H9 (cell line): ENCODE measurements at regions not wholly inside any gene's neighbourhood (a gene's known extent, or its start where the extent isn't known, plus 50 kb on each side); places are given as distances from the start of the nearest gene placed in this dataset.
"Not testable (repeated sequence)": the region's sequence is repeated elsewhere in the genome, so short reads cannot be mapped to it uniquely, and the experiment has no call there.

Source experiments
- DNase-seq: peaks from one replicate; pipeline ENCODE4 v3.0.0-alpha.2; 2017
- H2AFZ ChIP-seq: one replicate; pipeline ENCODE4 v1.6.1; 2013; ENCODE audit warnings: mild to moderate bottlenecking, low read length, control low read depth, moderate library complexity
- H2AK5ac ChIP-seq: 2 replicates; pipeline ENCODE4 v1.6.1; 2013; ENCODE audit warnings: low read length, control low read depth, mixed read lengths; ENCODE audit not compliant: insufficient read length
- H2BK120ac ChIP-seq: one replicate; pipeline ENCODE4 v1.6.1; 2013; ENCODE audit warnings: low read depth, mild to moderate bottlenecking, low read length, control low read depth, inconsistent platforms; ENCODE audit not compliant: poor library complexity, severe bottlenecking
- H2BK12ac ChIP-seq: 2 replicates; pipeline ENCODE4 v1.6.1; 2013; ENCODE audit warnings: low read length, control low read depth, mixed read lengths, low read depth; ENCODE audit not compliant: insufficient read length
- H2BK15ac ChIP-seq: 2 replicates; pipeline ENCODE4 v1.6.1; 2013; ENCODE audit warnings: low read depth, low read length, control low read depth
- H2BK20ac ChIP-seq: one replicate; pipeline ENCODE4 v1.6.1; 2013; ENCODE audit warnings: low read depth, mild to moderate bottlenecking, low read length, control low read depth, inconsistent platforms; ENCODE audit not compliant: poor library complexity, severe bottlenecking
- H2BK5ac ChIP-seq: 2 replicates; pipeline ENCODE4 v1.6.1; 2013; ENCODE audit warnings: low read length, control low read depth, mixed read lengths; ENCODE audit not compliant: insufficient read length
- H3K14ac ChIP-seq: 2 replicates; pipeline ENCODE4 v1.6.1; 2013; ENCODE audit warnings: low read length, control low read depth; ENCODE audit not compliant: insufficient read depth
- H3K18ac ChIP-seq: 2 replicates; pipeline ENCODE4 v1.6.1; 2013; ENCODE audit warnings: low read depth, mild to moderate bottlenecking, mixed read lengths, low read length, control low read depth; ENCODE audit not compliant: insufficient read length
- H3K23ac ChIP-seq: 2 replicates; pipeline ENCODE4 v1.6.1; 2013; ENCODE audit warnings: low read length, control low read depth, mixed read lengths, low read depth; ENCODE audit not compliant: insufficient read length
- H3K23me2 ChIP-seq: 2 replicates; pipeline ENCODE4 v1.6.1; 2013; ENCODE audit warnings: low read depth, mild to moderate bottlenecking, mixed read lengths, low read length, control low read depth; ENCODE audit not compliant: insufficient read length, poor library complexity, severe bottlenecking
- H3K27ac ChIP-seq: 2 replicates; pipeline ENCODE4 v1.5.1; 2013; ENCODE audit warnings: low read length, control low read depth, mixed read lengths, low read depth; ENCODE audit not compliant: insufficient read length
- H3K27me3 ChIP-seq: 2 replicates; pipeline ENCODE4 v1.6.1; 2013; ENCODE audit warnings: low read length, control low read depth, inconsistent platforms; ENCODE audit not compliant: insufficient read depth
- H3K4ac ChIP-seq: 2 replicates; pipeline ENCODE4 v1.6.1; 2013; ENCODE audit warnings: low read depth, mild to moderate bottlenecking, control low read depth, inconsistent platforms, low read length, moderate library complexity
- H3K4me1 ChIP-seq: 2 replicates; pipeline ENCODE4 v1.6.1; 2013; ENCODE audit warnings: low read length, control low read depth, inconsistent platforms; ENCODE audit not compliant: insufficient read depth
- H3K4me2 ChIP-seq: 2 replicates; pipeline ENCODE4 v1.6.1; 2013; ENCODE audit warnings: low read length, control low read depth, mixed read lengths; ENCODE audit not compliant: insufficient read length, insufficient read depth
- H3K56ac ChIP-seq: 2 replicates; pipeline ENCODE4 v1.6.1; 2013; ENCODE audit warnings: low read depth, mild to moderate bottlenecking, mixed read lengths, low read length, control low read depth; ENCODE audit not compliant: insufficient read length
- H3K79me1 ChIP-seq: 2 replicates; pipeline ENCODE4 v1.6.1; 2013; ENCODE audit warnings: low read depth, mild to moderate bottlenecking, moderate library complexity, low read length, control low read depth, inconsistent platforms; ENCODE audit not compliant: insufficient read depth, poor library complexity, severe bottlenecking
- H3K79me2 ChIP-seq: 2 replicates; pipeline ENCODE4 v1.6.1; 2013; ENCODE audit warnings: low read length, control low read depth, inconsistent platforms; ENCODE audit not compliant: insufficient read depth
- H3K9ac ChIP-seq: 2 replicates; pipeline ENCODE4 v1.6.1; 2013; ENCODE audit warnings: low read length, control low read depth, mixed read lengths; ENCODE audit not compliant: insufficient read length; ENCODE audit errors: extremely low read depth
- H3K9me3 ChIP-seq: one replicate; pipeline ENCODE4 v1.6.1; 2013; ENCODE audit warnings: low read depth, low read length, inconsistent platforms; ENCODE audit not compliant: control insufficient read depth
- H3T11ph ChIP-seq: one replicate; pipeline ENCODE4 v1.6.1; 2013; ENCODE audit warnings: mild to moderate bottlenecking, low read length, control low read depth, inconsistent platforms
- H4K20me1 ChIP-seq: one replicate; pipeline ENCODE4 v1.6.1; 2013; ENCODE audit not compliant: control insufficient read depth, insufficient read length, insufficient read depth
- H4K5ac ChIP-seq: 2 replicates; pipeline ENCODE4 v1.6.1; 2013; ENCODE audit warnings: low read depth, mild to moderate bottlenecking, mixed read lengths, low read length, control low read depth; ENCODE audit not compliant: insufficient read length
- H4K8ac ChIP-seq: replicated peaks from 2 replicates; pipeline ENCODE4 v1.6.1; 2013; ENCODE audit warnings: low read length, control low read depth, mixed read lengths, low read depth; ENCODE audit not compliant: insufficient read length
- H4K91ac ChIP-seq: 2 replicates; pipeline ENCODE4 v1.6.1; 2013; ENCODE audit warnings: low read depth, mild to moderate bottlenecking, moderate library complexity, mixed read lengths, low read length, control low read depth; ENCODE audit not compliant: insufficient read length
- H3K27ac Mint-ChIP-seq, 3 experiments: 2 replicates in 2 of 3; 3 replicates in 1 of 3; pipeline ENCODE4 v1.8.0; 2020 to 2021; ENCODE audit warnings: mixed read lengths in 3 of 3, mild to moderate bottlenecking in 1 of 3, moderate library complexity in 1 of 3
- H3K27me3 Mint-ChIP-seq: 2 replicates; pipeline ENCODE4 v1.8.0; 2021; ENCODE audit warnings: low read depth, mild to moderate bottlenecking, moderate library complexity, mixed read lengths
- H3K36me3 Mint-ChIP-seq, 3 experiments: 2 replicates in 2 of 3; 3 replicates in 1 of 3; pipeline ENCODE4 v1.8.0; 2020 to 2021; ENCODE audit warnings: low read depth in 3 of 3, mixed read lengths in 3 of 3; ENCODE audit not compliant: insufficient read depth in 1 of 3
- H3K4me1 Mint-ChIP-seq, 2 experiments: 2 replicates each; pipeline ENCODE4 v1.8.0; 2020; ENCODE audit warnings: mixed read lengths in 2 of 2
- H3K4me3 Mint-ChIP-seq, 2 experiments: 2 replicates in 1 of 2; 3 replicates in 1 of 2; pipeline ENCODE4 v1.8.0; 2020 to 2021; ENCODE audit warnings: mild to moderate bottlenecking in 2 of 2, mixed read lengths in 2 of 2, moderate library complexity in 1 of 2
- H3K9me3 Mint-ChIP-seq, 2 experiments: 2 replicates in 1 of 2; 3 replicates in 1 of 2; pipeline ENCODE4 v1.8.0; 2020; ENCODE audit warnings: mild to moderate bottlenecking in 2 of 2, mixed read lengths in 2 of 2, moderate library complexity in 1 of 2
- WGBS: extraction: QIAGEN DNeasy Blood & Tissue Kit; methylation state at CpG from one replicate; pipeline ENCODE4 v1.1.7; 2013; ENCODE audit warnings: missing lambda C conversion rate, low lambda C conversion rate, mixed read lengths; ENCODE audit not compliant: insufficient read length; ENCODE audit errors: extremely low coverage; 5-methylcytosine and 5-hydroxymethylcytosine counted together

- H3K14ac ChIP-seq, H2BK12ac ChIP-seq, H2BK20ac ChIP-seq, H3K23ac ChIP-seq, DNase-seq, H3K79me1 ChIP-seq, H4K20me1 ChIP-seq, H3K79me2 ChIP-seq, H2BK5ac ChIP-seq, H2BK120ac ChIP-seq, H2BK15ac ChIP-seq, H3T11ph ChIP-seq, H3K4me1 ChIP-seq, H3K9me3 ChIP-seq, H3K23me2 ChIP-seq, H4K8ac ChIP-seq, H2AK5ac ChIP-seq, H3K4me3 Mint-ChIP-seq, H3K27me3 Mint-ChIP-seq, H3K9me3 Mint-ChIP-seq, H3K27ac ChIP-seq, H2AFZ ChIP-seq, H3K4me2 ChIP-seq, H4K91ac ChIP-seq, H4K5ac ChIP-seq, H3K9ac ChIP-seq, H3K4ac ChIP-seq, H3K27me3 ChIP-seq, H3K18ac ChIP-seq, H3K56ac ChIP-seq: not testable (repeated sequence)
- Mint-ChIP-seq H3K36me3 (peaks cover 0 to 15% (median 0%) of the 10 kb centered on the region in 3 experiments; a peak in 3 of 7 replicates), H3K4me1 (peaks cover 0 to 15% of the 10 kb centered on the region in 2 experiments; a peak in 2 of 4 replicates), H3K27ac (peak overlapping the region in 1 of 3 experiments; percentile 88; a peak in 1 of 7 replicates)
- no CpG with 5 or more reads among the region's 3 CpGs for WGBS
These were observed 1077.6 kb downstream of the DNAJB9 start for GRCh38 chr7:109647263-109647662.
